ENCODE measurements at regions not wholly inside any gene's neighbourhood (a gene's known extent, or its start where the extent isn't known, plus 50 kb on each side); places are given as distances from the start of the nearest gene placed in this dataset.

GRCh38 chr3:152056481-152056880 lies 183.0 kb downstream of the SUCNR1 start:
- DNase-seq = no peak

DNA sequence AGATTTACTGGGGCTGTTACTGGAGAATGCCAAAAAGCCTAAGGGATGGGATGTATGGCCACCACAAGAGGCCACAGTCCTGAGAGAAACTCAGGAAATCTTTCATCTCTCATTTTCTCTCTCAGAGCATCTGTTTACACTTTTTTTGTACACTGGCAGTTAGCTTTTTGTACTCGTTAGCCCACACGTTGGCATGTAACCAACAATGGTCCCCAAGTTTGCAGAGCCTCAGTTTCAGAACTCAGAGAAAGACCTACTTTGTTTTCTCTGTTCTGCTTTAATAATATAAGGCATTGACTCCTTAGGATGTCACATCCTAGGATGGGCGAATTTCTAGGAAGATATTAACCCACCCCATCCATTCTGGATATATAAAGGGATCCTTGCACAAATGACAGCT lies 183.5 kb downstream of the SUCNR1 start:
- DNase-seq = no peak

DNA sequence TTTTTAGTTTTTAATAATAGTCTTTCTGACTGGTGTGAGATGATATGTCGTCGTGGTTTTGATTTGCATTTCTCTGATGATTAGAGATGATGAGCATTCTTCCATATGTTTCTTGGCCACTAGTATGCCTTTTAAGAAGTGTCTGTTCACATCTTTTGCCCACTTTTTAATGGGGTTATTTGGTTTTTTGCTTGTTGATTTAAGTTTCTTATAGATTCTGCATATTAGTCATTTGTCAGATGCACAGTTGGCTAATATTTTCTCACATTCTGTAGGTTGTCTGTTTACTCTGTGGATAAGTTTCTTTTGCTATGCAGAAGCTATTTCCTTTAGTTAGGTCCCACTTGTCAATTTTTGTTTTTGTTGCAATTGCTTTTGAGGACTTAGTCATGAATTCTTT lies 185.4 kb downstream of the SUCNR1 start:
- no peak for DNase-seq

DNA sequence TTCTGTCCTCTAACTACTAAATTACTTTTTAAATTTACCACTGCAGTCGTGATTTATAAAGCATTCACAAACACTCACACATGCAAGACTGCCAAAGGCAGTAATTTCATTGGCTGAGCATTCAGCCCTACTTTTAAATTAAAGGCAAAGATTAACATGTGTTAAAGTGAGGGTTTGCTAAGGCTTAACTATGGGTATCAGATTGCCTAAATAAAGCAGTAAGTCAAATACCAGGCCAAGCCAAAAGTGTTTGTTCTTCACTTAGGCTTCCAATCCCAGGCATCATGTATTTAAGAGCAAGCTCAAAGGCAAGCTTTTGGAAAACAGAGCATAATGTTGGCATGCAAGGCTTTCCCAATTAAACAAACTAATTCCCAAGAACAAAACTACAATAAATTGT lies 187.3 kb downstream of the SUCNR1 start:
- no peak for DNase-seq

DNA sequence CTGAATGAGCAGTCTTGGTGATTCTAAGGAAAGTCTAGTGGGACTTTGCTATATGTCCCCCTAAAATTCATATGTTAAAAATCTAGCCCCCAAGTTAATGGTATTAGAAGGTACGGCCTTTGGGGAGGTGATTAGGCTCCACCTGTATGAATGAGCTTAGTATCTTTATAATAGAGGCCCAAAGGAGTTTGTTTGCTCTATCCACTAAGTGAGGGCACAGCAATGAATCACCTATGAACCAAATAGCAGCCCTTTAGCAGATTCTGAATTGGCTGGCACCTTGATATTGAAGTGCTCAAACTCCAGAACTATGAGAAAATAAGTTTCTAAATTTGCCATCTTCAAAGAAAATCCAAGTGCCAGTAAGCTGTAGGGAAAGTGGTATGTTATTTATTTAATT lies 187.9 kb downstream of the SUCNR1 start:
- no peak for DNase-seq

- no peak for DNase-seq
These were observed 196.4 kb downstream of the SUCNR1 start for GRCh38 chr3:152069871-152070270.

DNA sequence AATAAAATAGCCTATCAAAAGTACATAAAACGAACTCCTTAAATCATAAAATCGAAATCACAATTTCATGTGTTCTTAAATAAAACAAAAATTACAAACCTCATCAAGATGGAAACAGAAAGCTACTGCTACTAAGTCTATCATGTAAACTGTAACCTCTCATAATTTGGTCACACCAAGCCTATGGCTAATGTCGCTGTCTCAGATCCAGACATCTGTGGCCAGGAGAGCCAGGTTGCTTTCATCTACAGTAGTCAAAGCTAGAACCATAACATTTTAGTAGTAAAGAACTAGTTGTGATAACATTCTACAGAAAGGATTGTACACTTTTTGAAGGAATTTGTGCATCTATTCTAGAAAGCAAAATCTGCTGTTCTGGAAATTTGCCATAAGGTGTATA lies 197.4 kb upstream of the MBNL1 start:
- no peak for DNase-seq

DNA sequence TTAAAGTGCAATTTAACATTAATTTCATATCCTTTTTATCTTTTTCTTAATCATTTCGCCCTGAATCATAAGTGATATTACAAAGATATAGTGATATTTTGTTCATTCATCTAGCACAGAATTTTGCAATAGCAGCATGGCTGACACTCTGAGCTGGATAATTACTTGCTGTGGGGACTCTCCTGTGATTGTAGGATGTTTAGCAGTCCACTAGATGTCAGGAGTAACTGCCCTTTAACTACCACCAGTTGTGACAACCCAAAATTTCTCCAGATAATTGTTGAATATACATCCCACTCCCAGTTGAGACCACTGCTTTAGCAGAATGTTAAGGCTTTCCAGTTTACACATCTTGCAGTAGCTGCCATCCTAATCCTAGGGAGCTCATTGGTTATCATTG lies 196.8 kb upstream of the MBNL1 start:
- DNase-seq = peak; percentile 42

DNA sequence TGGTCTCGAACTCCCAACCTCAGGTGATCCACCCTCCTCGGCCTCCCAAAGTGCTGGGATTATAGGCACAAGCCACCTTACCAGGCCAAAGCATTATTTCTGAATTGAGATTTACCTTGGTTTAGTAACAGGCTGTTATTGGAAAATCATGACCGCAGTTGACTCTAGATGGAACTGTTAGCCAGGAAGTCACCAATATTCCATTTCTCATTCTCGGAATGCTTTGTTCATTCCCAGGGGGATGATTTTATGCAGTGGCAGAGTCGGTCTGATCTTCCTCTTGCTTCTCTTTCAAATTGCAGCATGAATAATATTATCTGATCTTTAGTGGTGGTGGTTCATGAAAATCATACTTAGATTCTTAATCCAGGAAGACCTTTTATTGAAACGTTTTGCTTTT lies 195.5 kb upstream of the MBNL1 start:
- no peak for DNase-seq

DNA sequence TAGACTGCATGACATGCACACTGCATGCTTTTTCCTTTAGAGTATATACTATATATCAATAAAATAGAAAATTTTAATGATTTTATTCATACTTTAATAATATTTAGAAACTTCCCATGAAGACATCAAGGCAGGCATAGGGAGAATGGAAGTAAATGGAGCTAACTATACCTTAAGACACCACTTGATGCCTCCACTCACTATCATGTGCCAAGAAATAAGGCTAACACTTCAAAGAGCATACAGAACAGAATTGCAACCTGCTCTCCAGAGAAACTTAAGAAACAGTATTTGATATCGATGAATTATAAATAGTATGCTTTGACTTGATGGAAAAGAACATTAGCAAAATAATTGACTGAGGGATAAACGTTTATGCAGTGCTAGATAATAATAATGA lies 192.6 kb upstream of the MBNL1 start:
- no peak for DNase-seq

DNA sequence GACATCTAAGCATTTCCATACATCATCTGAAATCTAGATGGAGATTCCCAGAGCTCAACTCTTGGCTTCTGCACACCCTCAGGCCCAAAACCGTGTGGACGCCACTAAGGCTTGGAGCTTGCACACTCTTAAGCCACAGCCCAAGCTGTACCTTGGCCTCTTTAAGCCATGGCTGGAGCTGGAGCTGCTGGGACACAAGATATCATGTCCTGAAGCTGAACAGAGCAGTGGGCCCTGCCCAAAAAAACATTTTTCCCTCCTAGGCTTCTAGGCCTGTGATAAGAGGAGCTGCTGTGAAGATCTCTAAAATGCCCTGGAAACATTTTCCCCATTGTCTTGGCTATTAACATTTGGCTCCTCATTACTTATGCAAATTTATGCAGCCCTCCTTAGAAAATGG lies 188.7 kb upstream of the MBNL1 start:
- DNase-seq = no peak

GRCh38 chr3:152083135-152083534 lies 185.6 kb upstream of the MBNL1 start:
- no peak for DNase-seq

GRCh38 chr3:152084441-152085158 lies 184.1 kb upstream of the MBNL1 start:
- no peak for DNase-seq

GRCh38 chr3:152087153-152087552 lies 181.6 kb upstream of the MBNL1 start:
- DNase-seq = no peak

DNA sequence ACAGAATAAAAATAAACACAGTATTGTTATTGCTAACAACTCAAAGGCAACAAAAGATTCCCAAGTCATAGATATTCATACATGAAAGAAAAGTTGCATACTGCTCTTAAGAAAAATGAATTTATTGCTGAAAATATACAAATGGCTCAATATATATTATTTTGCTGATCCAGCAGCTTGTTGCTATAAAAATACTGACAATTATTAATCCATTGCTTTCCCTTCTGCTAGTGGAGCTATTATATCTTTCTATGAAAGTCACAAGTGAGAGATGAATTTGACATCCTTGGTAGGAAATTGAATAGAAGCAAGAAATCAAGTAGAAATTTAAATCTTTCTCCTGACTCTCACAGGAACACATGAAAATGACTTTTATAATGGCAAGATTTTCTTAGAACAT lies 179.2 kb upstream of the MBNL1 start:
- DNase-seq = no peak

GRCh38 chr3:152091725-152092124 lies 177.0 kb upstream of the MBNL1 start:
- no peak for DNase-seq

DNA sequence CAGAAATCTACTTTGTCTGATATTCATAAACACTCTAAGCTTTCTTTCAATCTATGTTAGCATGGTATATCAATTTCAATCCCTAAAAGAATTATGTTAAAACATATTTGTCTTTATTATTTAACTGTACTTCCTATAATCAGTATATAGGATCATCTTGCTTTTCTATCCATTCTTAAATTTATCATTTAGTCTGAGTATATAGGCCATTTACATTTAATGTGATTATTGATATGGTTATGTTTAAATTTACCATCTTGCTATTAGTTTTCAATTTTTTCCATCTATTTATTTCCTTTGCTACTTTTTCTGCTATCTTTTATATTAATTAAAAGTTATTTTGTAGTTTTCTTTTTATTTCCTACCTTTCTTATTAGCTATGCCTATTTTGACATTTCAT lies 174.8 kb upstream of the MBNL1 start:
- DNase-seq = no peak

- DNase-seq = no peak
These were observed 174.3 kb upstream of the MBNL1 start for GRCh38 chr3:152094406-152094805.

DNA sequence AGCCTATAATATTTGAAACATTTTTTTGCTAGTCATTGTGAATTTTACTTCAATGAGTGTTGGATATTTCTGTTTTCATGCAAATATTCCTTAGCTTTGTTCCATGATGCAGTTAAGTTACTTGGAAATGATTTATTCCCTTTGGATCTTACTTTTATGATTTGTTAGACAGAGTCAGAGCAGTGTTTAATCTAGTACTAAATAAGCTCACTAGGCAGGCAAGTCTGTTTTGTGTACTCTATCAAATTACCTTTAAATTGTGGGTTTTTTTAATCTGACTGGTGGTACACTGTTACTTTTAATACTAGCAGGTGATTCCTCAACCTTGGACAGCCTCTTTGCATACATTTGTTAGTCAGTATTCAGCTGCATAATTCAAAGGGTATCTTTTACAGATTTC lies 173.3 kb upstream of the MBNL1 start:
- DNase-seq = no peak

- DNase-seq = no peak
These were observed 172.3 kb upstream of the MBNL1 start for GRCh38 chr3:152096280-152096906.

DNA sequence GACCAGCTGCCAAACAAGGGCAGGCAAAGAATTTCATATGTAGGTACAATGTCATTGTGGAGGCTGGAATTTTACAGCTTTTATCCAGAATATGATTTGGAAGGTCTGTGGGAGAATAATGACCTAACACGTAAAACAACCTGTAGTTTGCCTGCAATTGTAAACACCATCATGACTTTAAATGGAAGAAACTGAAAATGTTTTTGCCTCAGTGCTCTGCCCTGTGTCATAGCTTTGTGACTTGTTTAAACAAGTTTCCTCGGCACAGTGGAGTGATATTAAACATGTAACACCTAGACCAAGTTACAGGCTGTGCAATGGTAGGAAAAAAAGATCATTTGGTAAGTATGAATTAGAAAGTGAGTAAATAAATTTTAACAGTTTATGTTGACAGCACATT lies 171.6 kb upstream of the MBNL1 start:
- DNase-seq = no peak

DNA sequence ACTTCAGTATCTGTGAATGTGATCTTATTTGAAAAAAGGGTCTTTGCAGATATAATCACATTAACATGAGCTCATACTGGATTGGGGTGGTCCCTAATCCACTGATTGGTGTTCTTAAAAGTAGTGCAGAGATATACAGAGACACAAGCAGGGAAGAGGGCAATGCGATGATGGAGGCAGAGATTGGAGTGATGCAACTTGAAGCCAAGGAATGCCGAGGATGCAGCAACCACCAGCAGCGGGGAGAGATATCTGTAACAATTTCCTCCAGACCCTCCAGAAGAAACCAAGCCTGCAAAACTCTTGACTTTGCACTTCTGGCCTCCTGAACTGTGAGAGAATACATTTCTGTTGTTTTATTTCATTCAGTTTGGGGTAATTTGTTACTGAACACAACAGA lies 171.0 kb upstream of the MBNL1 start:
- DNase-seq = no peak

GRCh38 chr3:152100491-152101132 lies 168.1 kb upstream of the MBNL1 start:
- no peak for DNase-seq

DNA sequence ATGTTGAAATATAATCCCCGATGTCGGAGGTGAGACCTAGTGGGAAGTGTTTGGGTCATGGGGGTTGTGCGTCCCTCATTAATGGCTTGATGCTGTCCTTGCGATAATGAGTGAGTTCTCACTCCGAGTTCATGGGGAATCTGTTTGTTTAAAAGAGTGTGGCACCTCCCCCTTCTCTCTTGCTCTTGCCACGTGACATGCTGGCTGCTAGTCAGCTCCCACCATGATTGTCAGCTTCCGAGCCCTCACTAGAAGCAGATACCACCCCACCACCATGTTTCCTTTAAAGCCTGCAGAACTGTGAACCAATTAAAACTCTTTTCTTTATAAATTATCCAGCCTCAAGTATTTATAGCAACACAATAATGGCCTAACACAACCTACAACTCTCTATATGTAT lies 166.3 kb upstream of the MBNL1 start:
- DNase-seq = no peak

- DNase-seq = no peak
These were observed 165.5 kb upstream of the MBNL1 start for GRCh38 chr3:152103257-152103656.
